Duodenal mucosa (tissue), 2 donors: ENCODE measurements at regions not wholly inside any gene's neighbourhood (a gene's known extent, or its start where the extent isn't known, plus 50 kb on each side); places are given as distances from the start of the nearest gene placed in this dataset.

Experiments
- H3K27ac ChIP-seq: one replicate; pipeline ENCODE4 v1.7.0; 2013; ENCODE audit warnings: low read depth, low read length
- H3K27me3 ChIP-seq, 2 donors: one replicate each; pipeline ENCODE4 v1.7.0; 2013; ENCODE audit warnings: low read length in 2 of 2, control low read depth in 1 of 2; ENCODE audit not compliant: insufficient read depth in 2 of 2, control insufficient read depth in 1 of 2
- H3K36me3 ChIP-seq, 2 donors: one replicate each; pipeline ENCODE4 v1.7.0; 2013; ENCODE audit warnings: low read length in 2 of 2, control low read depth in 1 of 2; ENCODE audit not compliant: insufficient read depth in 2 of 2, control insufficient read depth in 1 of 2
- H3K4me1 ChIP-seq, 2 donors: one replicate each; pipeline ENCODE4 v1.7.0; 2013; ENCODE audit warnings: low read length in 2 of 2, control low read depth in 1 of 2; ENCODE audit not compliant: insufficient read depth in 2 of 2, control insufficient read depth in 1 of 2
- H3K4me3 ChIP-seq, 2 donors: one replicate each; pipeline ENCODE4 v1.7.0; 2013; ENCODE audit warnings: low read length in 2 of 2, low read depth in 1 of 2
- H3K9ac ChIP-seq, 2 donors: one replicate each; pipeline ENCODE4 v1.7.0; 2013; ENCODE audit warnings: low read length in 2 of 2, low read depth in 1 of 2
- H3K9me3 ChIP-seq, 2 donors: one replicate each; pipeline ENCODE4 v1.7.0; 2013; ENCODE audit warnings: low read length in 2 of 2, control low read depth in 1 of 2; ENCODE audit not compliant: control insufficient read depth in 1 of 2

DNA sequence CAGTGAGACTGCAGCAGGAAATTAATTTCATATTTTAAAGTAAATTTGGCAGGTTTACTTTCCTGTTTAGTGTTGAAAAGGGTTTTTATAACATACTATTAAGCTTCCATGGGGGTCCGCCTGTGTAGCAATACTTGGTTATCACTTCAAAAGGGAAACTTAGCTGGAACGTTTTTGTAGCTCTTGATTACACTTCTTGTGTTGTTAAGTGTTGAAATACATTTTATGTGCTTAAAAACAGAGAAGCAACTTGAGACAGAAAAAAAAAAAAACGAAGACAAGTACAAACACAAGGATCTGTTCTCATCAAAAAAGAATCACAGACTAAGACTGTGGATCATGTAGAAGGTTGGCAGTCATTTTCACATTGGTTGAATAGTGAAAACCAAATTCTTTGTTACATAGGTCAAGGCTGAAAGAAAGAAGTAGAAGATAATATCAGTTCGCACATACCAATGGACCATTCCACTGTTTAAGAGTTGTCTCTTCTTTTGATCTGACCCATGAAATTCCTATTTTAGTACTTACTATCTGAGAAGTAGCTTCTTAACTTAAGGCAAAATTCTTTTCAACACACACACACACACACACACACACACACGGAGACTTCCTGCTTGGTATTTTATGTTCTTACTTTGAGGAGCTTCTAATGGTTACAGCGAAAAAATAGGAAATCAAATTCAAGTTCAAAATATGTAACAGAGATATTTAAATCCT is 113.9 kb upstream of the SLC35B3 start:
- peaks cover 2 to 3% of the 10 kb centered on the region in 2 donors for H3K9me3 ChIP-seq
- no peaks in the 10 kb centered on the region for H3K4me1 ChIP-seq
- H3K36me3 ChIP-seq = no peaks in the 10 kb centered on the region
- no peak overlapping the region for H3K27ac ChIP-seq
- no peaks in the 10 kb centered on the region for H3K27me3 ChIP-seq
- H3K9ac ChIP-seq = no peak overlapping the region
- H3K4me3 ChIP-seq = no peak overlapping the region

DNA sequence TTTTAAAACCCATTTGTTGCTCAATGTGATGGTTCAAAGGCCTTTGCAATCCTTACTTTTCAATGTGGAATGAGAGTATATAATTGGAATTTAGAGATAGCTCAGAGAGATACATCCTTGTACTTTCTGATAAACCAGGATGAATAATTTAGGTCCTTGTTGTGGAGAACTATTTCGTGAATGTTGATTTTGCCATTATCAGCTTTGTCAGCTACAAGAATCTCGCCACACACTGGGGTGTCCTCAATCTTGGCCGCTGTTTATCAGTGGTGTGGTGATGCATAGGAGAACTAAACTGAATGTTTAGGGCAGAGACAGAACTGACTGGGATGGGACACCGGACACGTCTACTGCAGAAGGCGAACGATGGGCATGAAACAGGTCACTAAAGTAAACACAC is 111.2 kb upstream of the SLC35B3 start:
- Histone ChIP-seq H3K4me1 (no peaks in the 10 kb centered on the region), H3K9ac (no peak overlapping the region), H3K27me3 (no peaks in the 10 kb centered on the region), H3K4me3 (no peak overlapping the region), H3K36me3 (no peaks in the 10 kb centered on the region), H3K9me3 (peaks cover 2 to 3% of the 10 kb centered on the region in 2 donors), H3K27ac (no peak overlapping the region)

DNA sequence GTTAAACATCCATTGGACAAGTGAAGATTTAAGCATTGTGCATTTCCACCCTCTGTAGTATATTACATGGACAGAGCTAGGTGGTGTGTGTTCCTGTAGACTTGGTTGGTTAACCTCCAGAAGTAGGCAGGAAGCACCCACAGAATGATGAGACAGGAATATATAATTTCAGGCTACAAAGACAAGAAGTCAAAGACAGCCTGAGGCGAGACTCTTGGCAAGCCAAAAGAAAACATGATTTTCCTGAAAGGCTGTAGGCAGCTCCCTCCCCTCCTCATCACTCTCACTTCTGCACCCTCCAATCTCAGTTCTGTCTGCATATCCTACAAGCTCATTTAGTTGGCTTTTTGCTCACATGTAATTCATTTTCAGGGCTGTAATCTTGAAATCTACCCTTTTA is 110.0 kb upstream of the SLC35B3 start:
- Histone ChIP-seq H3K4me1 (no peaks in the 10 kb centered on the region), H3K9me3 (peaks cover 6 to 7% of the 10 kb centered on the region in 2 donors)

DNA sequence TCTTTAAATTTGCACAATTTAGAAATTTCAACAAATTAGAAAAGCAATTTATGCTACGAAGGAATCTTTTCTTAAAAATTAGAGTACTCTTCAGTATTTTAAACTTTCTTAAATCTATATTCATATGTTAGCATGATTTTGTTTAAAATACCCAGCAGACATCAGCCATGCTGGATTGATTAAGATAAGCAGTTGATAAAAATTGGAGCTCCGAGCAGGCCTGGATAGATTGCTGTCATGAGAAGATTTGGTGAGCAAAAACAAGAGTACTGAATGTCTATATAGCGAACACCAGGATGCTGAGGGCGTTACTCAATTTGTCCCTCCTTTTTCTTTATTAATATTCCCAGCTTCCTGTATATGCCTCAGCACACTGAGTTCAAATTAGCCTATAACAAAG is 108.4 kb upstream of the SLC35B3 start:
- H3K9me3 ChIP-seq = peaks cover 10 to 13% of the 10 kb centered on the region in 2 donors
- no peak overlapping the region for H3K27ac ChIP-seq
- H3K27me3 ChIP-seq = no peaks in the 10 kb centered on the region
- H3K36me3 ChIP-seq = no peaks in the 10 kb centered on the region
- no peak overlapping the region for H3K9ac ChIP-seq
- no peaks in the 10 kb centered on the region for H3K4me1 ChIP-seq
- H3K4me3 ChIP-seq = no peak overlapping the region

More for the DNA sequence above, 110.0 kb upstream of the SLC35B3 start:
- Histone ChIP-seq H3K4me3 (no peak overlapping the region), H3K36me3 (no peaks in the 10 kb centered on the region), H3K27ac (no peak overlapping the region), H3K27me3 (no peaks in the 10 kb centered on the region), H3K9ac (no peak overlapping the region)

DNA sequence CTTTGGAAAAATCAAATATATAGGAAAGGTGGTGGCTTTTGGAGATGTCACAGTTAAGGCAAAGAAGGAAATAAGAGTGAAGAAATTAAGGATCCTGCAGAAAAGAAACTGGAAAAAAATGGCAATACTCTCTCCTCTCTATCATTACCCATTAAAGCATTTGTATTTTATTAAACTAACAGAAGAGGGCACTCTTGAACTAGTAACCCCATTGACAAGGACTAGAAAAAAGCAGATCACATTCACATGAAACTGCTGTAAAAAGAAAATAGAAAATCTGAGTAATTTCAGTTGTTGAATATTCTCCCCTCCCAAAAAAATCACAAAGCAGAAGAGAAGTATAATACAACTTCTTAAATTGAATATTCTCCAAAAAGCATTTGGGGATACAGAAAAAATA is 104.1 kb upstream of the SLC35B3 start:
- Histone ChIP-seq H3K27ac (no peak overlapping the region), H3K4me1 (no peaks in the 10 kb centered on the region), H3K9ac (no peak overlapping the region), H3K9me3 (peaks cover 10 to 11% of the 10 kb centered on the region in 2 donors), H3K36me3 (no peaks in the 10 kb centered on the region), H3K27me3 (no peaks in the 10 kb centered on the region), H3K4me3 (no peak overlapping the region)

DNA sequence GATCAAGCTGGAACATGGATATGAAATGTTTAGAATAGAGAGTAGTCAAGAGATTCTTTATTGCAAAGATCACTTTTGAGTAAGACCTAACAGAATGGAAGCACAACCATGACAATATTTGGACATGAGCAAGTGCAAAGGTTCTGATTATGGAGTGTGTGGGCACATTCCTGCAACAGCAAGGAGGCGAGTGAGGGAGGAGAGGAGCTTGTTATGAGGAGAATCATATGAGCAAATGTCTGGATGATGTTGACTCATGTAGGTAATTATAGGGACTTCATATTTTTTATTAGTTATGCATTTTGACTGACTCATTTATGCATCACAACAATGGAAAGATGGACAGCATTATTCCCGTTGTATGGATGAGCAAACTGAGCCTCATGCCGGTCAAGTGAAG is 100.8 kb upstream of the SLC35B3 start:
- H3K9me3 ChIP-seq = peaks cover 10 to 11% of the 10 kb centered on the region in 2 donors

DNA sequence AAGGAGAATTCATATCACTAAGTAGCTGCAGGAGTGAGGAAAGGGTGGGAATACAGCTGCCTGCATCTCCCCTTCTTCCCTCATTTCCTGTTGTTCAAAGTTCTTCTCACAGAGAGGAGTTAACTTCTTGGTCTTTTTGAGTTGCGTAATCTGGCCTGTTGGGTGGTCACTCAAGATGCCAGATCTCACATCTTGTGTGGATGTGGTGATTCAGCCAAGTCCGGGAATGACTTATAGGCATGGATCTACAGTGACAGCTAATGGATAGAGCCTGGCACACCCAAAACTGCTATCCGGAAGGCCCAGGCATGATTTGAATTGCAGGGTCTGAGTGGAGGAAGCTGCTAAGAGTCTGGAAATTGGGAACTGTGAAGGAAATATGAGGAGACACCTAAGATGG is 100.2 kb upstream of the SLC35B3 start:
- Histone ChIP-seq H3K27ac (no peak overlapping the region), H3K27me3 (no peaks in the 10 kb centered on the region), H3K9me3 (peaks cover 8 to 9% of the 10 kb centered on the region in 2 donors), H3K4me3 (no peak overlapping the region), H3K4me1 (no peaks in the 10 kb centered on the region), H3K9ac (no peak overlapping the region), H3K36me3 (no peaks in the 10 kb centered on the region)

More for the DNA sequence above, 100.8 kb upstream of the SLC35B3 start:
- Histone ChIP-seq H3K27me3 (no peaks in the 10 kb centered on the region), H3K9ac (no peak overlapping the region), H3K4me3 (no peak overlapping the region), H3K27ac (no peak overlapping the region), H3K36me3 (no peaks in the 10 kb centered on the region), H3K4me1 (no peaks in the 10 kb centered on the region)

DNA sequence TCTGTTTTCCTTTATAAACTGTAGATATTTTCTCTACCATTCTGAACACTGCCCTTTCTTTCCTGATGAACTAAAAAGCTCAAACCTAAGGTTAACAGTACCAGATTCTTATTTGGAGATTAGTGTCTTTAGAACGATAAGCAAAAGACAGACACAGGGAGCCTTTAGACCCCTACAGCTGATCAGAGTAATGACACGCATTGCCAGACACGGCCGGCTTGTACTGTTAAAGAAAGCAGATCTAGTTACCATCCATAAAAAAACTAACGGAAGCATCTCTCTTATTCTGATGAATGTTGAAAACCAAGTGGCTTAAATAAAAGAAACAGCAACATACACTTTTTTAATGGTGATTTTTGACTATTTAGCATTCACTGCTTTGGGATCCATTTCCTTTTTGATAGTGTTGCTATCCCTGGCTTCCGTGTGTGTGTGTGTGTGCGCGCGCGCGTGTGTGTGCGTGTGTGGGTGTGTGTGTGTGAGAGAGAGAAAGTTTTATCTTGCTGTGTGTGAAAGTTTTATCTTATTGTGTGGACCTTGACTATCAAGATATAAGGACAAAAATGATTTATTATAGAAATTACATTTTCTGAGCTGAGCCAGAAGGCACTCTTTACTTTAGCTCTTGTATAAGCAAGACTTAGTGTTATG is 95.6 kb upstream of the SLC35B3 start:
- Histone ChIP-seq H3K36me3 (no peaks in the 10 kb centered on the region), H3K9ac (no peak overlapping the region), H3K4me1 (no peaks in the 10 kb centered on the region), H3K27ac (no peak overlapping the region), H3K27me3 (no peaks in the 10 kb centered on the region), H3K9me3 (peaks cover 0 to 5% of the 10 kb centered on the region in 2 donors), H3K4me3 (no peak overlapping the region)

DNA sequence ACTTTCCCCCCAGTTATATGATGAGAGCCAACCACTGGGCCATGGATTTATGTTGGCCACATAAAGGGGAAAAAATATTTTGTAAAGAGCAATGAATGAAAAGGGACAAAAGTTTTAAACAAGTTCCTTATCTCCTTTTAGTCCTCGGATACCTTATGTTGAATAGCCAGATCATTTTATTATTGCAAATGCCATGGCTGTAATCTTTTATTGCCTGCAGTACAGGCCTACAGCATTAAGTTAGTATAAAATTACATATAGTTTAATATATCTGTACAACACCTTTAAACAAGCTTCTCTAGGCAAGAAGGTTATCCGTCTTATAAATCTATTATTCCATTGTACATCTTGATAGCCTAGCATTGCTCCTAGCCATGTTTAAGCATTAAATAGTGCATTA is 93.9 kb upstream of the SLC35B3 start:
- H3K27me3 ChIP-seq = no peaks in the 10 kb centered on the region
- H3K4me3 ChIP-seq = no peak overlapping the region
- no peak overlapping the region for H3K27ac ChIP-seq
- H3K4me1 ChIP-seq = no peaks in the 10 kb centered on the region
- H3K36me3 ChIP-seq = no peaks in the 10 kb centered on the region
- peaks cover 0 to 3% of the 10 kb centered on the region in 2 donors for H3K9me3 ChIP-seq
- no peak overlapping the region for H3K9ac ChIP-seq

DNA sequence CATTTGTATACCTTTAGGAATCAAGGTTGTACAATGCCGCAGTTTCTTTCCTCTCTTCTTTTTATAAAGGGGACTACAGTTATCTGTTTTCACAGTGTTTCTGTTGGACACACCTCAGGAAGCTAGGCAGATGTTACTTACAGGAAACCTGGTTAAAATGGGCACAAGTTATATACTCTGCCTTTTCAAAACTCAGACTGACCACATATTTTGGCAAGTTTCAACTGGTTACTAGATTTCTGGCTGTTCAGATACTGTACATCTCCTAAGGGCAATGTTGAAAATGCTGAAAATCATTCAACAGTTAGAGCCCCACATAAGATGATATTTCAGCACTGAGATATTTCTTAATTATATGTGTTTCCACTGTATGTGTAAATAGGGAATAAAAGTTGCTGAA is 92.5 kb upstream of the SLC35B3 start:
- Histone ChIP-seq H3K27me3 (no peaks in the 10 kb centered on the region), H3K9ac (no peak overlapping the region), H3K9me3 (peaks cover 0 to 3% of the 10 kb centered on the region in 2 donors), H3K36me3 (no peaks in the 10 kb centered on the region), H3K4me1 (no peaks in the 10 kb centered on the region), H3K27ac (no peak overlapping the region), H3K4me3 (no peak overlapping the region)
